ENCODE measurements at regions not wholly inside any gene's neighbourhood (a gene's known extent, or its start where the extent isn't known, plus 50 kb on each side); places are given as distances from the start of the nearest gene placed in this dataset.

DNA sequence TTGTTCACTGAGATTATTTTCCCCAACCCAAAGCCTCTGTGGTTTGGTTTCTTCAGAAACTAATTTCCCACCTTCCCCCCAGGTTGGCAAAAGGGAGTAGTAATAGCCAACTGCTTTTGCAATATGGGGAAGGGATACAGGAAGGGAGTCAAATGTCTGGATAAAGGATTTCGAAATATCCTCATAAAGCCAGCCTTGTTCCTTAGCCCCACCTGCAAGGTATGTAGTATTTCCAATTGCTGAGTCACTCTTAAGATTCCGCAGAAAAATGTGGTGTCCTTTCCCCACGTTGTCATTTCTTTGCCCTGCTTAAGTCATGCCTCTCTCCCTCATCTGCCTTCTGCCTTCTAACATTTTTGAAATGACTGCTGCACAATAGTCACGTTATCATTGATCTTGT is 138.8 kb upstream of the DCAF8L1 start:
- BruUV-seq (replicated peaks) = no TSS peak
- Histone ChIP-seq H3K4me3 (no peak overlapping the region), H3K9me3 (replicated peaks; ENCODE audit: control insufficient read depth, insufficient read depth, low read length) (no peaks in the 10 kb centered on the region), H2AFZ (ENCODE audit: control insufficient read depth, low read depth, low read length) (no peak overlapping the region), H3K27ac (ENCODE audit: control insufficient read depth, insufficient read depth) (no peak overlapping the region), H3K9ac (ENCODE audit: control insufficient read depth, insufficient read depth, low read length) (no peak overlapping the region), H3K27me3 (replicated peaks in 1 of 2; ENCODE audit: control insufficient read depth in 2 of 2, insufficient read depth in 2 of 2, low read length in 1 of 2) (no peaks in the 10 kb centered on the region), H3K4me1 (ENCODE audit: control insufficient read depth, insufficient read depth, low read length) (no peaks in the 10 kb centered on the region), H4K20me1 (ENCODE audit: control insufficient read depth, insufficient read depth) (no peaks in the 10 kb centered on the region), H3K79me2 (ENCODE audit: control insufficient read depth, insufficient read depth, low read length) (no peaks in the 10 kb centered on the region), H3K36me3 (ENCODE audit: control insufficient read depth in 2 of 2, insufficient read depth in 2 of 2, low read length in 1 of 2) (no peaks in the 10 kb centered on the region), H3K4me2 (ENCODE audit: control insufficient read depth, insufficient read depth) (no peak overlapping the region)
- SMC1A ChIA-PET (ENCODE audit: uncharacterized antibody, unreplicated experiment) = no interaction called here
- WGBS (ENCODE audit: insufficient coverage, insufficient replicate concordance, low lambda C conversion rate, missing lambda C conversion rate) = 11% methylated on average over 4 of the region's 4 CpGs
- in situ Hi-C loops (cut with MboI) = no loop called here
- ATAC-seq (no peak), DNase-seq (ENCODE audit: low read depth, low spot score) (no peak), FAIRE-seq (no peak)
- intact Hi-C loops (cut with micrococcal nuclease; ENCODE audit: unreplicated experiment) = no loop called here
- CTCF ChIA-PET = no interaction called here
- POLR2A ChIA-PET = no interaction called here
- RAD21 ChIA-PET (ENCODE audit: unreplicated experiment) = no interaction called here
- TF ChIP-seq RAD21 (IDR thresholded peaks at IDR 0.05; ENCODE audit: insufficient read depth, low read depth, low read length) (no peak), EZH2 (IDR thresholded peaks at IDR 0.05; ENCODE audit: borderline replicate concordance, control insufficient read depth, low read depth, low read length) (no peak), HCFC1 (IDR thresholded peaks at IDR 0.05; ENCODE audit: low read length) (no peak), IKZF1 (conservative IDR thresholded peaks at IDR 0.05) (no peak), BMI1 (IDR thresholded peaks at IDR 0.05; ENCODE audit: borderline replicate concordance) (no peak), DPF2 (IDR thresholded peaks at IDR 0.05) (no peak), MTA2 (IDR thresholded peaks at IDR 0.05; ENCODE audit: low read depth) (no peak), RUNX3 (IDR thresholded peaks at IDR 0.05; ENCODE audit: low read length) (no peak), CEBPB (IDR thresholded peaks at IDR 0.05; ENCODE audit: borderline replicate concordance in 1 of 2, low read depth in 2 of 2, low read length in 2 of 2) (no peak), IKZF2 (IDR thresholded peaks at IDR 0.05) (no peak), KAT2A (conservative IDR thresholded peaks at IDR 0.05; ENCODE audit: control insufficient read depth, low read depth, low read length) (no peak)
- TF ChIP-seq, protein P1, sequence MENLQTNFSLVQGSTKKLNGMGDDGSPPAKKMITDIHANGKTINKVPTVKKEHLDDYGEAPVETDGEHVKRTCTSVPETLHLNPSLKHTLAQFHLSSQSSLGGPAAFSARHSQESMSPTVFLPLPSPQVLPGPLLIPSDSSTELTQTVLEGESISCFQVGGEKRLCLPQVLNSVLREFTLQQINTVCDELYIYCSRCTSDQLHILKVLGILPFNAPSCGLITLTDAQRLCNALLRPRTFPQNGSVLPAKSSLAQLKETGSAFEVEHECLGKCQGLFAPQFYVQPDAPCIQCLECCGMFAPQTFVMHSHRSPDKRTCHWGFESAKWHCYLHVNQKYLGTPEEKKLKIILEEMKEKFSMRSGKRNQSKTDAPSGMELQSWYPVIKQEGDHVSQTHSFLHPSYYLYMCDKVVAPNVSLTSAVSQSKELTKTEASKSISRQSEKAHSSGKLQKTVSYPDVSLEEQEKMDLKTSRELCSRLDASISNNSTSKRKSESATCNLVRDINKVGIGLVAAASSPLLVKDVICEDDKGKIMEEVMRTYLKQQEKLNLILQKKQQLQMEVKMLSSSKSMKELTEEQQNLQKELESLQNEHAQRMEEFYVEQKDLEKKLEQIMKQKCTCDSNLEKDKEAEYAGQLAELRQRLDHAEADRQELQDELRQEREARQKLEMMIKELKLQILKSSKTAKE (IDR thresholded peaks at IDR 0.05; ENCODE audit: low read depth, poor library complexity, severe bottlenecking) = no peak
- TF ChIP-seq, protein P2, sequence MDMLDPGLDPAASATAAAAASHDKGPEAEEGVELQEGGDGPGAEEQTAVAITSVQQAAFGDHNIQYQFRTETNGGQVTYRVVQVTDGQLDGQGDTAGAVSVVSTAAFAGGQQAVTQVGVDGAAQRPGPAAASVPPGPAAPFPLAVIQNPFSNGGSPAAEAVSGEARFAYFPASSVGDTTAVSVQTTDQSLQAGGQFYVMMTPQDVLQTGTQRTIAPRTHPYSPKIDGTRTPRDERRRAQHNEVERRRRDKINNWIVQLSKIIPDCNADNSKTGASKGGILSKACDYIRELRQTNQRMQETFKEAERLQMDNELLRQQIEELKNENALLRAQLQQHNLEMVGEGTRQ (IDR thresholded peaks at IDR 0.05; ENCODE audit: borderline replicate concordance, low read depth, low read length) = no peak
- TF ChIP-seq, protein P3, sequence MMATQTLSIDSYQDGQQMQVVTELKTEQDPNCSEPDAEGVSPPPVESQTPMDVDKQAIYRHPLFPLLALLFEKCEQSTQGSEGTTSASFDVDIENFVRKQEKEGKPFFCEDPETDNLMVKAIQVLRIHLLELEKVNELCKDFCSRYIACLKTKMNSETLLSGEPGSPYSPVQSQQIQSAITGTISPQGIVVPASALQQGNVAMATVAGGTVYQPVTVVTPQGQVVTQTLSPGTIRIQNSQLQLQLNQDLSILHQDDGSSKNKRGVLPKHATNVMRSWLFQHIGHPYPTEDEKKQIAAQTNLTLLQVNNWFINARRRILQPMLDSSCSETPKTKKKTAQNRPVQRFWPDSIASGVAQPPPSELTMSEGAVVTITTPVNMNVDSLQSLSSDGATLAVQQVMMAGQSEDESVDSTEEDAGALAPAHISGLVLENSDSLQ (IDR thresholded peaks at IDR 0.05) = no peak
- TF ChIP-seq, protein P4, sequence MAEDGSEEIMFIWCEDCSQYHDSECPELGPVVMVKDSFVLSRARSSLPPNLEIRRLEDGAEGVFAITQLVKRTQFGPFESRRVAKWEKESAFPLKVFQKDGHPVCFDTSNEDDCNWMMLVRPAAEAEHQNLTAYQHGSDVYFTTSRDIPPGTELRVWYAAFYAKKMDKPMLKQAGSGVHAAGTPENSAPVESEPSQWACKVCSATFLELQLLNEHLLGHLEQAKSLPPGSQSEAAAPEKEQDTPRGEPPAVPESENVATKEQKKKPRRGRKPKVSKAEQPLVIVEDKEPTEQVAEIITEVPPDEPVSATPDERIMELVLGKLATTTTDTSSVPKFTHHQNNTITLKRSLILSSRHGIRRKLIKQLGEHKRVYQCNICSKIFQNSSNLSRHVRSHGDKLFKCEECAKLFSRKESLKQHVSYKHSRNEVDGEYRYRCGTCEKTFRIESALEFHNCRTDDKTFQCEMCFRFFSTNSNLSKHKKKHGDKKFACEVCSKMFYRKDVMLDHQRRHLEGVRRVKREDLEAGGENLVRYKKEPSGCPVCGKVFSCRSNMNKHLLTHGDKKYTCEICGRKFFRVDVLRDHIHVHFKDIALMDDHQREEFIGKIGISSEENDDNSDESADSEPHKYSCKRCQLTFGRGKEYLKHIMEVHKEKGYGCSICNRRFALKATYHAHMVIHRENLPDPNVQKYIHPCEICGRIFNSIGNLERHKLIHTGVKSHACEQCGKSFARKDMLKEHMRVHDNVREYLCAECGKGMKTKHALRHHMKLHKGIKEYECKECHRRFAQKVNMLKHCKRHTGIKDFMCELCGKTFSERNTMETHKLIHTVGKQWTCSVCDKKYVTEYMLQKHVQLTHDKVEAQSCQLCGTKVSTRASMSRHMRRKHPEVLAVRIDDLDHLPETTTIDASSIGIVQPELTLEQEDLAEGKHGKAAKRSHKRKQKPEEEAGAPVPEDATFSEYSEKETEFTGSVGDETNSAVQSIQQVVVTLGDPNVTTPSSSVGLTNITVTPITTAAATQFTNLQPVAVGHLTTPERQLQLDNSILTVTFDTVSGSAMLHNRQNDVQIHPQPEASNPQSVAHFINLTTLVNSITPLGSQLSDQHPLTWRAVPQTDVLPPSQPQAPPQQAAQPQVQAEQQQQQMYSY (CRISPR knock-in tag; IDR thresholded peaks at IDR 0.05) = no peak
- TF ChIP-seq, protein P5, sequence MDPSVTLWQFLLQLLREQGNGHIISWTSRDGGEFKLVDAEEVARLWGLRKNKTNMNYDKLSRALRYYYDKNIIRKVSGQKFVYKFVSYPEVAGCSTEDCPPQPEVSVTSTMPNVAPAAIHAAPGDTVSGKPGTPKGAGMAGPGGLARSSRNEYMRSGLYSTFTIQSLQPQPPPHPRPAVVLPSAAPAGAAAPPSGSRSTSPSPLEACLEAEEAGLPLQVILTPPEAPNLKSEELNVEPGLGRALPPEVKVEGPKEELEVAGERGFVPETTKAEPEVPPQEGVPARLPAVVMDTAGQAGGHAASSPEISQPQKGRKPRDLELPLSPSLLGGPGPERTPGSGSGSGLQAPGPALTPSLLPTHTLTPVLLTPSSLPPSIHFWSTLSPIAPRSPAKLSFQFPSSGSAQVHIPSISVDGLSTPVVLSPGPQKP (IDR thresholded peaks at IDR 0.05; ENCODE audit: low read depth, low read length) = no peak

Data from GM12878 (cell line).